ENCODE measurements at regions not wholly inside any gene's neighbourhood (a gene's known extent, or its start where the extent isn't known, plus 50 kb on each side); places are given as distances from the start of the nearest gene placed in this dataset.

DNA sequence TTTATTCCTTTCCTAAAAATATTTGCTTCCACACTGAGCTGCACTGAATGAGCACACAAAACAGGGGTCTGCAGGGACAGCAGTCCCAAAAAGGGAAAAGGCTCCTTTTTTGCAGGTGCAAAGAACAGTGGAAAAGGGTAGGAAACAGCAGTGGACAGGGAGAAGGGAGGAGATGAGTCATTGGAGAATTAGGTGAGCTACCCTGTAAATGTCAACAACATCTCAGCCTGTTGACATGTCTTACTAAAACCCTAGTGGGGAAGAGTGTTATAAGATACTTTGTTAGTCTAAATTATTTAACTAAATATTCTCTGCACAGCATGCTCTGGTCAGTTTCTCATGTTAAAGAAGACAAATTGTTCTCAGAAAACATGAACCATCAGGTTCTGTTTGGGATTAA, 151.5 kb upstream of the FBXL4 start:
- TF ChIP-seq, protein P1, sequence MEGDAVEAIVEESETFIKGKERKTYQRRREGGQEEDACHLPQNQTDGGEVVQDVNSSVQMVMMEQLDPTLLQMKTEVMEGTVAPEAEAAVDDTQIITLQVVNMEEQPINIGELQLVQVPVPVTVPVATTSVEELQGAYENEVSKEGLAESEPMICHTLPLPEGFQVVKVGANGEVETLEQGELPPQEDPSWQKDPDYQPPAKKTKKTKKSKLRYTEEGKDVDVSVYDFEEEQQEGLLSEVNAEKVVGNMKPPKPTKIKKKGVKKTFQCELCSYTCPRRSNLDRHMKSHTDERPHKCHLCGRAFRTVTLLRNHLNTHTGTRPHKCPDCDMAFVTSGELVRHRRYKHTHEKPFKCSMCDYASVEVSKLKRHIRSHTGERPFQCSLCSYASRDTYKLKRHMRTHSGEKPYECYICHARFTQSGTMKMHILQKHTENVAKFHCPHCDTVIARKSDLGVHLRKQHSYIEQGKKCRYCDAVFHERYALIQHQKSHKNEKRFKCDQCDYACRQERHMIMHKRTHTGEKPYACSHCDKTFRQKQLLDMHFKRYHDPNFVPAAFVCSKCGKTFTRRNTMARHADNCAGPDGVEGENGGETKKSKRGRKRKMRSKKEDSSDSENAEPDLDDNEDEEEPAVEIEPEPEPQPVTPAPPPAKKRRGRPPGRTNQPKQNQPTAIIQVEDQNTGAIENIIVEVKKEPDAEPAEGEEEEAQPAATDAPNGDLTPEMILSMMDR (IDR thresholded peaks at IDR 0.05), result no peak
- TF ChIP-seq POLR2AphosphoS5 (IDR thresholded peaks at IDR 0.05; ENCODE audit: insufficient read depth in 1 of 2, low read depth in 1 of 2) (no peak), POLR2A (IDR thresholded peaks at IDR 0.05) (no peak)
- no peak for DNase-seq (ENCODE audit: extremely low spot score in 2 of 2)
- H3K36me3 ChIP-seq, result no peaks in the 10 kb centered on the region
- intact Hi-C loops (cut with DNase I), result no loop called here
- H3K27ac ChIP-seq, result no peak overlapping the region
- H3K4me3 ChIP-seq, result no peak overlapping the region
- H3K4me1 ChIP-seq, result no peaks in the 10 kb centered on the region
- H3K27me3 ChIP-seq, result no peaks in the 10 kb centered on the region
- no peaks in the 10 kb centered on the region for H3K9me3 ChIP-seq

DNA sequence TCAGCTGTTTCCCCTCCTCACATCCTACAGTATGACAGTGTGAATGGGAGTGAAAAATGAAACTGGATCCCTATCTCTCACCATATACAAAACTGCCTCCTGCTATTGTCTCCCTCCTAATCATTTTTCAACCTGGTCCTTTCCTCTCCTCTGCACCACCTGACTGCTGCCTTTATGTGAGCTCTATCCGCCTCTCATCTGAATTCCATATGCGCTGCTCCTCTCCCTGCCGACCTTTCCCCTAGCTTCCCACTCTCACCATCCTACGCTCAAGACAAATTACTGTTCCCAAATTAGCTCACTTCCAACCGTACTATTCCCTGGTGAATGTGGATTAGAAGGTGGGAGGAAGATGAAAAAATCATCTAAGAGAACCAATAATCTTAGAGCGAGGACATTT, 148.4 kb upstream of the FBXL4 start:
- Histone ChIP-seq H3K27ac (no peak overlapping the region), H3K36me3 (no peaks in the 10 kb centered on the region), H3K9me3 (no peaks in the 10 kb centered on the region), H3K4me3 (no peak overlapping the region), H3K4me1 (no peaks in the 10 kb centered on the region), H3K27me3 (no peaks in the 10 kb centered on the region)
- TF ChIP-seq POLR2AphosphoS5 (IDR thresholded peaks at IDR 0.05; ENCODE audit: insufficient read depth in 1 of 2, low read depth in 1 of 2) (no peak), POLR2A (IDR thresholded peaks at IDR 0.05) (no peak)
- TF ChIP-seq, protein P1 (IDR thresholded peaks at IDR 0.05), result no peak
- intact Hi-C loops (cut with DNase I), result no loop called here
- DNase-seq (ENCODE audit: extremely low spot score in 2 of 2), result no peak

DNA sequence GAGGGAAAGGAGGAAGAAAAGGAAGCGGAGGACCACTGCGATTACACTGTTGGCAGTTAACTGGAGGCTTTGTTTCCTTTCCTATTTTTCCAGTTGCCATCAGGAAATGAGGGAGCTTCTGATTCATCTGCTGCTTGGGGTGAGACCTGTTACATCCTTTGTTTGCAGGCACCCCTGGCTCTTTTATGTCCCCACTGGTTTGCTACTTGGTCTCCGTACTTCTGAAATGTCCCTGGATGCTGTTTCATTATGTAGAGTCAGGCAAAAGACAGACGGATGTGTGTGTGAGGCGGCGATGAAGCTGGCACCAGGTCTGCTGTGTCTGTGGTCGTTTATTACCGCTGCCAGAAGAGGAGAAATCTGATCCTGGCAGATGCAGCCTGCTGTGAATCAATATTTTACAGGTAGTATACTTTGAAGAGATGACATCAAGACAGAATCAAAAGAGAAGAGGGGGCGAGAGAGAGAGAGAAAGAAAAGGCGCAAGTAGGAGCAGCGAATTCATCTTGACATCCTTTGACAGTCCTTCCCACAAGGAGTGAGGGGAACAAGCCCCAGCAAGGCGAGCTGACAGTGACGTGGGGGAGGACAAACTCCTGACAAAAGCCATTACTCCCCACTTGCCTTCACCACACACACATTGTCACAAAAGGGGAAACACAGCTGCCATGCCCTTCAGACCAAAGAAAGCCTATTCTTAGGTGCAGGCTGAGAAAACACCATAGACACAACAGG, 145.9 kb upstream of the FBXL4 start:
- Histone ChIP-seq H3K4me1 (no peaks in the 10 kb centered on the region), H3K36me3 (no peaks in the 10 kb centered on the region), H3K27me3 (no peaks in the 10 kb centered on the region), H3K4me3 (no peak overlapping the region), H3K27ac (no peak overlapping the region), H3K9me3 (no peaks in the 10 kb centered on the region)
- TF ChIP-seq, protein P1 (IDR thresholded peaks at IDR 0.05), result no peak
- no peak for TF ChIP-seq POLR2AphosphoS5 (IDR thresholded peaks at IDR 0.05; ENCODE audit: insufficient read depth in 1 of 2, low read depth in 1 of 2)
- DNase-seq (ENCODE audit: extremely low spot score in 2 of 2), result no peak
- intact Hi-C loops (cut with DNase I), result no loop called here

DNA sequence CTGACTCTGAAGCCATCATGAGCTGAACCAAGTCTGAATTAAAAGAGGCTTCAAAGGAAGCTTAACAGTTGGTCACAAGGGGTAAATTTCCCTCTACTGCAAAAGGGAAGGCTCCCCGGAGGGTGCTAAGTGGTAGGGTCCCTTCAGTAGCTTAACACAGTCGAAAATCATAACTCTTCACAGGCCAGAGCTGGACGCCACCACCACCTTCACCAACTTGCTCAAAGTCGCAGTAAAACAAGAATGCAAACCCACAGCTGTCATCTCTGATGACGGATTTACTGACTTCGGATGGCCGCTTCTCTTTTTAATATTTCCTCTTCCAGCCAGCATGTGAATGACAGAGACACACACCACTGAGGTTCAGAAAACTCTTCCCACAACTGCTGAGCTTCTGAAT, 144.7 kb upstream of the FBXL4 start:
- Histone ChIP-seq H3K9me3 (no peaks in the 10 kb centered on the region), H3K27ac (no peak overlapping the region), H3K36me3 (no peaks in the 10 kb centered on the region), H3K27me3 (no peaks in the 10 kb centered on the region), H3K4me3 (no peak overlapping the region), H3K4me1 (no peaks in the 10 kb centered on the region)
- DNase-seq (ENCODE audit: extremely low spot score in 2 of 2), result no peak
- intact Hi-C loops (cut with DNase I), result no loop called here
- TF ChIP-seq, protein P1 (IDR thresholded peaks at IDR 0.05), result no peak
- TF ChIP-seq POLR2A (IDR thresholded peaks at IDR 0.05), result no peak
- TF ChIP-seq POLR2AphosphoS5 (IDR thresholded peaks at IDR 0.05; ENCODE audit: insufficient read depth in 1 of 2, low read depth in 1 of 2), result no peak

DNA sequence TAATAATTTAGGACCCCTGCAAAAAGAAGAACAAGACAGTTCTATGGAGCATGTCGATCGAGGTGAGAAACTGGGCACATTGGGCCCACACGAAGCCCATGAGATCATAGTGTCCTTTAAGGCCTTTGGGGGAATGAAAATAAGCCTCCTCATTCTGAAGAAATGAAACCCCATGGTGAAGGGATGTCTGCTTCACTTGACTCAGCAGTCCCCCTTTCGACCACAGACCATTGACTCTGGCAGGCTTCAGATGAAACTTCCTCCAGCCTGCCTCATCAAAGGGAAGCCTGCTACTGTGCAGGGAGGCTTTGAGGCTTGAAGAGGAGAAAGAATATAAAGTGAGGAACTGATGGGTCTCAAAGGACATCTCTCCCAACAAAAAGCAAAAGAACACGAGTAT, 144.2 kb upstream of the FBXL4 start:
- Histone ChIP-seq H3K27me3 (no peaks in the 10 kb centered on the region), H3K27ac (no peak overlapping the region), H3K9me3 (no peaks in the 10 kb centered on the region), H3K36me3 (no peaks in the 10 kb centered on the region), H3K4me3 (no peak overlapping the region), H3K4me1 (no peaks in the 10 kb centered on the region)
- DNase-seq (ENCODE audit: extremely low spot score in 2 of 2), result no peak
- intact Hi-C loops (cut with DNase I), result no loop called here
- TF ChIP-seq, protein P1 (IDR thresholded peaks at IDR 0.05), result no peak
- TF ChIP-seq POLR2AphosphoS5 (IDR thresholded peaks at IDR 0.05; ENCODE audit: insufficient read depth in 1 of 2, low read depth in 1 of 2) (no peak), POLR2A (IDR thresholded peaks at IDR 0.05) (no peak)
